Lower leg skin (tissue), 3 donors: ENCODE measurements at regions not wholly inside any gene's neighbourhood (a gene's known extent, or its start where the extent isn't known, plus 50 kb on each side); places are given as distances from the start of the nearest gene placed in this dataset.

Source experiments
- POLR2A ChIP-seq, 2 donors: fragments of 450-650 bp; IDR thresholded peaks; one replicate each; pipeline ENCODE4 v1.6.1; 2016 to 2017; ENCODE audit warnings: antibody characterized with exemption in 2 of 2, mild to moderate bottlenecking in 1 of 2, moderate library complexity in 1 of 2
- TF ChIP-seq, protein P1 (sequence below), 3 donors: fragments of 450-650 bp; IDR thresholded peaks; one replicate each; pipeline ENCODE4 v1.5.1; 2016; ENCODE audit warnings: antibody characterized with exemption in 3 of 3, mild to moderate bottlenecking in 3 of 3, moderate library complexity in 2 of 3

- TF ChIP-seq, protein P1, sequence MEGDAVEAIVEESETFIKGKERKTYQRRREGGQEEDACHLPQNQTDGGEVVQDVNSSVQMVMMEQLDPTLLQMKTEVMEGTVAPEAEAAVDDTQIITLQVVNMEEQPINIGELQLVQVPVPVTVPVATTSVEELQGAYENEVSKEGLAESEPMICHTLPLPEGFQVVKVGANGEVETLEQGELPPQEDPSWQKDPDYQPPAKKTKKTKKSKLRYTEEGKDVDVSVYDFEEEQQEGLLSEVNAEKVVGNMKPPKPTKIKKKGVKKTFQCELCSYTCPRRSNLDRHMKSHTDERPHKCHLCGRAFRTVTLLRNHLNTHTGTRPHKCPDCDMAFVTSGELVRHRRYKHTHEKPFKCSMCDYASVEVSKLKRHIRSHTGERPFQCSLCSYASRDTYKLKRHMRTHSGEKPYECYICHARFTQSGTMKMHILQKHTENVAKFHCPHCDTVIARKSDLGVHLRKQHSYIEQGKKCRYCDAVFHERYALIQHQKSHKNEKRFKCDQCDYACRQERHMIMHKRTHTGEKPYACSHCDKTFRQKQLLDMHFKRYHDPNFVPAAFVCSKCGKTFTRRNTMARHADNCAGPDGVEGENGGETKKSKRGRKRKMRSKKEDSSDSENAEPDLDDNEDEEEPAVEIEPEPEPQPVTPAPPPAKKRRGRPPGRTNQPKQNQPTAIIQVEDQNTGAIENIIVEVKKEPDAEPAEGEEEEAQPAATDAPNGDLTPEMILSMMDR (IDR thresholded peaks at IDR 0.05): no peak
- TF ChIP-seq POLR2A (IDR thresholded peaks at IDR 0.05): no peak
Measured at GRCh38 chr4:86508436-86508835, 85.7 kb upstream of the PTPN13 start.
